ENCODE measurements at regions not wholly inside any gene's neighbourhood (a gene's known extent, or its start where the extent isn't known, plus 50 kb on each side); places are given as distances from the start of the nearest gene placed in this dataset.

DNA sequence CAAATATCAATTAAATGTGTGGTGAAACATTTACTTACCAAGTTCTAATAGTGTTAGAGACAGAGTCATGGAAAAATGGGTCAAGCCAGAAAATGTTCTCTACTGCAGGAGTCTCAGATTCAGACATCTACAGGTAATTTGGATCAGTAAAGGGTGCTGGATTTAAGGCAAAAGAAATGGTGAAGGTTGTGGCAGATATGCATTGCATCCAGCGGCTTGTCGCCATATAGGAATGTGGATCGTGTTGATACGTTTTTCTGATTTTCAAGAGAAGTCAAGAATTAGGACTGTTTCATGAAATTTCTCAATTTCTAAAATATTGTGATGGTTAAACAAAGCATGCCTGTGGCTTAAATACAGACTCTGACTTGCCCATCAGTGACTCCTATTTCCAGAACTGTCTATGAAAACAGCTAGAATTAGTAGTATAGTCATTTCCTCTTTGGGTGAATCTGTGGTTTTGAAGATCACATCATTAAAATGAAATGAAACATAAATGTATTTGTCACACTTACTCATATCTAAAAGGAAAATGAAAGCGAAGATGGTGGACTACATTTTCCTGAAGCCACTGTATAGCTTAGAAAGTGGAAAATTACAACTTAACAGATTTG, 110.1 kb upstream of the VEGFC start:
- DNase-seq (ENCODE audit: low read depth): no peak

- DNase-seq (ENCODE audit: low read depth): no peak
These were observed 114.0 kb upstream of the VEGFC start for GRCh38 chr4:176906709-176907108.

DNA sequence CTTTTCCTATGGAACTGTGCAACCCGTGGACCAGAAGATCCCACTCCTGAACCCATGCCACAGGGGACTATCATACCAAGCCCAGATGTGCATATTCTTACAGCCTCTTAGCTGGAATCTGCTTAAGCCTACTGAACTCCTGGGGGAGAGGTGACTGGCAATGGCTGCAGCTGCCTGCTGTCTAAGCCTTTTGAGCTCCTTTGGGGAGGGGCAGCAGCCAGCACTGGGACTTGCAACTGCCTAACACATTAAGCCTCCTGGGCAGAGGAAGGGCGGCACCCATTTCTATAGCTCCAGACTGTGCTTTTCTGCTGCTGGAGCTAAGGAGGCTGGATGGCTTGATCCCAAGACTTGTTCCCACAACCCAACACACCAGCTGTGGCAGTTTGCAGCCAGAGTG, 117.9 kb upstream of the VEGFC start:
- DNase-seq (ENCODE audit: low read depth): no peak

GRCh38 chr4:176919631-176920030, 126.9 kb upstream of the VEGFC start:
- DNase-seq (ENCODE audit: low read depth): no peak

- no peak for DNase-seq (ENCODE audit: low read depth)
These were observed 128.0 kb upstream of the VEGFC start for GRCh38 chr4:176920694-176921093.

DNA sequence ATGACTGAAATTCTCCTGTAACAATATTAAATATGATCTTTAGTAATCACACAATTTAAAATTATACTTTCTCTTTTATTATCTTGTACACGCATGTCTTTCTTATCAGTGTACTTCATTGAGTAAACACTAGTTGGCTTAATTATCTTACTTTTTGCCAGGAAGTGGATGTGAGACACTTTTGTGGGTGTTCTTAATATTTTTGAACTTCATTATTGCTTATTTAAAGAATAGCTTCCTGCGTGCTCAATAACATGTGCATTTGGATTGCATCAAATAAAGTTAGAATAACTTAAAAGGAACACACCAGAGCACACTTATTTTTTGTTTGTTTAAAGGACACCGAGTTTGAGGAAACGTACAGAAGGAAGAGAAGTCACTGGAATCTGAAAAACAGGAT, 128.5 kb upstream of the VEGFC start:
- DNase-seq (ENCODE audit: low read depth): no peak

DNA sequence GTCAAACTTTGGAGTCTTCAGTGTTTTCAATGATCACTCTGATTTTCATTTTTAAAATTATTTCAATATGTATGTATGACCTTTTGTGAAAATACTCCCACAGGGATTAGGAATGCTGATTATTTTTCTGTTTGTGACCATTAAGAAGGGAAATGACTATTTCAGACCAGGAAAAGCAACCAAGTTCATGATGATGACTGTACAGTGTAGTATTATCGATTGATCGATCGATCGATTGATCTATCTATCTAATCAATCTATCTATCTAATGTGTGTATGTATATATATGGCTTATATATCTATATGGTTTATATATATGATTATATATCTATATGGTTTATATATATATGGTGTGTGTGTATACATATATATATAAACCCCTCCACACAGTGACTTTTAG, 131.5 kb upstream of the VEGFC start:
- DNase-seq (ENCODE audit: low read depth): no peak

DNA sequence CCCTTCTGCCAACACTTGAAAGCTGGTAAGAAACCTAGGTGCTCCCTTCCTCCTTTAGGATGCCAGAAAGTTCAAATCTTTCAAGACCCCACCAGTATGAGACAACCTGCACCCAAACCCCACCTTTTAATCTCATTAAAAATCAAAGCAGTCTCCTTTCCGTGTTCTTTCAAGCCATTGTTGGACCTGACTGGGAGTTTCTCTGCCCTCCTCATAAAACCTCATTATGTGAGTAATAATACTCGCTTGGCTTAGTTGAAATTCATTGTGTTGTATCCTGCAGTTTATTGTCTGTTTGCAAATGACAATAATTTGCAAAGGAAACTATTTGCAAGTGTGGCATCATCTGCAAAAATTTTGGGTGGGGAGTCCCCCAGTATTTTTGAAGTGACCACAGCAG, 133.2 kb upstream of the VEGFC start:
- DNase-seq (ENCODE audit: low read depth): no peak

- DNase-seq (ENCODE audit: low read depth): no peak
These were observed 134.4 kb upstream of the VEGFC start for GRCh38 chr4:176927117-176927516.

DNA sequence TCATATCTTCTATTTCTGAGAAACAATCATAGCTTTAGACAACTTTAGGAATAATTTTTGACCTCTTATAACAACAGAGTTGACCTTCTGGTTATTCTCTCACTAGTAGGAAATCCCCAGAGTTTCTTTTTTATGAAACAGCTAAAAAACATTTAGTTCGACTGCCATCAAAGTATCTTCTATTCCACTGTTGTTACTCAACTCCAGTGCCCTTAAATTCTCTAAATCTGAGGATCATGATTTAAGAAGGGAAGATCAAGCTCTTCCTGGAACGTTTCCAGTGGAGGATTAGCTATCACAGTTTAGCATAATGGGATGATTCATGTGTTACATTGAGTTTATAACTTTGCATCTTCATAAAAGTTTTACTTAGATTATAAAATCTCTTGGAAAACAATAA, 134.9 kb upstream of the VEGFC start:
- DNase-seq (ENCODE audit: low read depth): no peak

GRCh38 chr4:176939445-176939844, 146.7 kb upstream of the VEGFC start:
- no peak for DNase-seq (ENCODE audit: low read depth)

GRCh38 chr4:176945334-176945733, 152.6 kb upstream of the VEGFC start:
- no peak for DNase-seq (ENCODE audit: low read depth)

DNA sequence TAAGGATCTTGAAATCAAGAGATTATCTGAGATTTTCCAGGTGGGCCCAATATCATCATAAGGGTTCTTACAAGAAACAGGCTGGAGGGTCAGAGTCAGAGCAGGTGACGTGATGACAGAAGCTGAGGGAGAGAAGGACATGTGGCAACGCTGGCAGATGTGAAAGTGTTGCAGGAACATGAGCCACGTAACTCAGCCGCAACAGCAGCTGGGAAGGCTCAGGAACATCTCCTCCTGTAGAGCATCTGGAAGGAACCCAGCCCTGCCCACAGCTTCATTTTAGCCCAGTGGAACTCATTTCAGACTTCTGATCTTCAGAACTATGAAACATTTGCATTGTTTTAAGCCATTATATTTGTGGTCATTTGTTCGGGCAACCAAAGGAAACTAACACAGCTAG, 156.3 kb upstream of the VEGFC start:
- no peak for DNase-seq (ENCODE audit: low read depth)

GRCh38 chr4:176953021-176953420, 160.3 kb upstream of the VEGFC start:
- no peak for DNase-seq (ENCODE audit: low read depth)

DNA sequence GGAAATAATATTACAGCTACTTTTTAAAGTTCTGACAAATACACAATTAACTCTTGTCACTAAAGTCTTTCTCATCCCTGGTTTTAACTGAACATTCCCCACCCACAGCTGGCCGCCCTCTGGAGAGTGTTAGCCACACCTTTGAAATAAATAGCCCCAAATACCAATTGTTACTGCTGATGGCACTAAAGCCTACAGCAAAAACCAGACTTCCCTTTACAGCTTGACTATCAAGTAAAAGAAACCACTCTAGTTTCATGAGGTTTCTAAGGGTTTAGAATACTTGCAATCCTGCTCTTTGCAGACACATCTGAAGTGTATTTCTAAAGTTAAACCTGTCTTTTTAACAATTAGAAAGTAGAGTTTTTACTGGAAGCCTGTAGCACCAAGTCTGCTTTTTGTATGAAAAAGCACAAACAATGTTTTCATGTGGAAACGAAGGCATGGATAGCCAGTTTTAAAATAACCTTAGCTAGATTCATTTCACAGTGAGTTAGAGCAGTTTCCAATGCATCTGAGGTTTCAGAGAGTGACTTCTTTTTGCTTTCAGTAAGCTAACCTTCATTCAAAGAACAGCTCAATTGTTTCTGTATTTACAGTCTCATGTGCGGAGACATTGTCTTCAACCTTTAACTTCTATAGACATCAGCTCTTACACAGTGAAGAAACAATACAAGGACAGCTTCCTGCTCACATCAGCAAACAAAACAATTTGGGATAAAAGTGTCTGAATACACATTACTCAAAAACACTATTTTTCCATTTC, 164.8 kb upstream of the VEGFC start:
- no peak for DNase-seq (ENCODE audit: low read depth)

- DNase-seq (ENCODE audit: low read depth): no peak
These were observed 167.3 kb upstream of the VEGFC start for GRCh38 chr4:176959980-176960379.

GRCh38 chr4:176963121-176963520, 170.4 kb upstream of the VEGFC start:
- no peak for DNase-seq (ENCODE audit: low read depth)

GRCh38 chr4:176964116-176964691, 171.5 kb upstream of the VEGFC start:
- DNase-seq (ENCODE audit: low read depth): no peak

GRCh38 chr4:176967586-176967985, 174.9 kb upstream of the VEGFC start:
- no peak for DNase-seq (ENCODE audit: low read depth)

GRCh38 chr4:176968094-176968493, 175.4 kb upstream of the VEGFC start:
- no peak for DNase-seq (ENCODE audit: low read depth)

DNA sequence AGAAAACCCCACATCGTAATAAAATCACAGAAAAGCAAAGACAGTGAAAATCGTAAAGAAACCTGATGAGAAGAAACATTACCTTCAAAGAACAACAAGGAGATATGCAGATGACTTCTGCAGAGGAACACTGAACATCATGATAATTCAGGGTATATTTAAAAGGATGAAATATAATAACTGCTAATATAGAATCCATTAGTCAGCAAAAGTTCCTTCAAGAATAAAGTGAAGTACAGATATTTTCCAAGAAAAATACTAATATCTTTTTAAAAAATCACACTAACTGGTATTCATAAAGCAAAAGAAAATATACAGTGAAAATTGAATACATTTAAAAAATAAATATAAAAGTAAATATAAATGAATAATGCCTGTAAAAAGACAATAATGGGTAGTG, 176.3 kb upstream of the VEGFC start:
- no peak for DNase-seq (ENCODE audit: low read depth)

- no peak for DNase-seq (ENCODE audit: low read depth)
These were observed 178.1 kb upstream of the VEGFC start for GRCh38 chr4:176970853-176971252.

- no peak for DNase-seq (ENCODE audit: low read depth)
These were observed 178.9 kb upstream of the VEGFC start for GRCh38 chr4:176971576-176972115.

Data from stimulated activated CD8-positive, alpha-beta memory T cell treated with anti-CD3 and anti-CD28 coated beads, Interleukin-12 subunit alpha, Interleukin-12 subunit beta, amount 100 ng/mL, for 1 hour (primary cell).